ENCODE measurements at regions not wholly inside any gene's neighbourhood (a gene's known extent, or its start where the extent isn't known, plus 50 kb on each side); places are given as distances from the start of the nearest gene placed in this dataset.

GRCh38 chr1:68608289-68608688 is 111.4 kb upstream of the DEPDC1 start:
- Histone ChIP-seq H3K4me3 (no peak overlapping the region), H3K9me3 (peaks cover 7% of the 10 kb centered on the region), H3K4me1 (ENCODE audit: low read depth) (no peaks in the 10 kb centered on the region), H3K36me3 (ENCODE audit: low read depth) (no peaks in the 10 kb centered on the region)
- intact Hi-C loops (cut with DNase I, micrococcal nuclease) = no loop called here
- ATAC-seq = no peak
- no peak for DNase-seq
- TF ChIP-seq CTCF (IDR thresholded peaks at IDR 0.05) = no peak

- DNase-seq (no peak), ATAC-seq (no peak)
- TF ChIP-seq CTCF (IDR thresholded peaks at IDR 0.05) = no peak
- intact Hi-C loops (cut with DNase I, micrococcal nuclease) = no loop called here
- no peak overlapping the region for H3K4me3 ChIP-seq
- no peaks in the 10 kb centered on the region for H3K36me3 ChIP-seq (ENCODE audit: low read depth)
- H3K4me1 ChIP-seq (ENCODE audit: low read depth) = no peaks in the 10 kb centered on the region
- H3K9me3 ChIP-seq = peaks cover 12% of the 10 kb centered on the region
Observed at GRCh38 chr1:68615312-68615711, 118.4 kb upstream of the DEPDC1 start.

- no peaks in the 10 kb centered on the region for H3K36me3 ChIP-seq (ENCODE audit: low read depth)
- no peak for DNase-seq
- intact Hi-C loops (cut with DNase I, micrococcal nuclease) = no loop called here
- H3K9me3 ChIP-seq = peaks cover 17% of the 10 kb centered on the region
- H3K4me3 ChIP-seq = no peak overlapping the region
- no peaks in the 10 kb centered on the region for H3K4me1 ChIP-seq (ENCODE audit: low read depth)
- ATAC-seq = no peak
- no peak for TF ChIP-seq CTCF (IDR thresholded peaks at IDR 0.05)
Observed at GRCh38 chr1:68617942-68618341, 121.1 kb upstream of the DEPDC1 start.

- H3K4me1 ChIP-seq (ENCODE audit: low read depth) = no peaks in the 10 kb centered on the region
- peaks cover 17% of the 10 kb centered on the region for H3K9me3 ChIP-seq
- DNase-seq (no peak), ATAC-seq (no peak)
- H3K36me3 ChIP-seq (ENCODE audit: low read depth) = no peaks in the 10 kb centered on the region
- intact Hi-C loops (cut with DNase I, micrococcal nuclease) = no loop called here
- no peak overlapping the region for H3K4me3 ChIP-seq
- TF ChIP-seq CTCF (IDR thresholded peaks at IDR 0.05) = no peak
Observed at GRCh38 chr1:68620571-68620970, 123.7 kb upstream of the DEPDC1 start.

GRCh38 chr1:68623700-68624099 is 126.8 kb upstream of the DEPDC1 start:
- intact Hi-C loops (cut with DNase I, micrococcal nuclease) = no loop called here
- ATAC-seq (no peak), DNase-seq (no peak)
- no peaks in the 10 kb centered on the region for H3K4me1 ChIP-seq (ENCODE audit: low read depth)
- TF ChIP-seq CTCF (IDR thresholded peaks at IDR 0.05) = no peak
- peaks cover 17% of the 10 kb centered on the region for H3K9me3 ChIP-seq
- H3K4me3 ChIP-seq = no peak overlapping the region
- H3K36me3 ChIP-seq (ENCODE audit: low read depth) = no peaks in the 10 kb centered on the region

- intact Hi-C loops (cut with DNase I, micrococcal nuclease) = no loop called here
- Histone ChIP-seq H3K36me3 (ENCODE audit: low read depth) (no peaks in the 10 kb centered on the region), H3K9me3 (peaks cover 17% of the 10 kb centered on the region), H3K4me1 (ENCODE audit: low read depth) (no peaks in the 10 kb centered on the region), H3K4me3 (no peak overlapping the region)
- DNase-seq = no peak
- TF ChIP-seq CTCF (IDR thresholded peaks at IDR 0.05) = no peak
- ATAC-seq = no peak
Observed at GRCh38 chr1:68624233-68624632, 127.4 kb upstream of the DEPDC1 start.

All from mucosa of descending colon (tissue), 3 donors.